Endothelial cell of umbilical vein (primary cell): ENCODE measurements at regions not wholly inside any gene's neighbourhood (a gene's known extent, or its start where the extent isn't known, plus 50 kb on each side); places are given as distances from the start of the nearest gene placed in this dataset.

Source experiments
- BruUV-seq: library from RNA; stranded (reverse); fragments of 400-500 nt; replicated peaks from 2 replicates; lab custom pipeline; 2021; lab: Mats Ljungman, UMichigan
- CTCF ChIA-PET: fragments of 300-600, 350-600 bp; sonication (Branson Sonifier 250); formaldehyde crosslinking; loops from one replicate; lab custom pipeline; 2021; ENCODE audit warnings: antibody characterized with exemption, inconsistent platforms; lab: Charles Lee
- POLR2A ChIA-PET: fragments of 300-600, 350-600 bp; sonication (Branson Sonifier 250); formaldehyde crosslinking; loops from one replicate; lab custom pipeline; 2021; ENCODE audit warnings: antibody characterized with exemption, inconsistent platforms; lab: Charles Lee
- DNase-seq: peaks from one replicate; pipeline ENCODE4 v3.0.0-alpha.2; 2011; ENCODE audit warnings: low read depth, low spot score
- FAIRE-seq: peaks from 2 replicates; lab custom pipeline; 2011; peaks lifted over from hg19 to GRCh38; lab: Jason Lieb, UNC
- H2AFZ ChIP-seq: 2 replicates; pipeline ENCODE4 v1.6.0; 2012; ENCODE audit warnings: low read depth, low read length, control low read depth, inconsistent platforms
- H3K27ac ChIP-seq: 2 replicates; pipeline ENCODE4 v1.5.1; 2011; ENCODE audit warnings: low read depth, mild to moderate bottlenecking, control low read depth, low read length, moderate library complexity; ENCODE audit not compliant: insufficient read depth
- H3K27me3 ChIP-seq, 2 experiments: 2 replicates each; pipeline versions ENCODE4 v1.6.0 to v1.6.1; 2011; ENCODE audit warnings: low read length in 2 of 2, mixed read lengths in 1 of 2; ENCODE audit not compliant: control insufficient read depth in 2 of 2, insufficient read depth in 2 of 2
- H3K36me3 ChIP-seq, 2 experiments: 2 replicates in 1 of 2; 3 replicates in 1 of 2; pipeline ENCODE4 v1.5.1; 2011; ENCODE audit warnings: low read length in 2 of 2, mild to moderate bottlenecking in 1 of 2, moderate library complexity in 1 of 2; ENCODE audit not compliant: control insufficient read depth in 2 of 2, insufficient read depth in 2 of 2; ENCODE audit errors: extremely low read depth in 1 of 2
- H3K4me1 ChIP-seq: 3 replicates; pipeline ENCODE4 v1.5.1; 2011; ENCODE audit warnings: mild to moderate bottlenecking, low read length; ENCODE audit not compliant: control insufficient read depth, insufficient read depth; ENCODE audit errors: extremely low read depth
- H3K4me2 ChIP-seq: 2 replicates; pipeline ENCODE4 v1.6.1; 2011; ENCODE audit warnings: low read length, control low read depth, mixed read lengths; ENCODE audit not compliant: insufficient read depth
- H3K4me3 ChIP-seq, 3 experiments: fragments of 200-600 bp in 1 of 3; sonication (generic), shearing (Covaris generic) in 1 of 3; replicated peaks in 1 of 3; 2 replicates each; pipeline ENCODE4 v1.5.1; 2011 to 2016; ENCODE audit warnings: control low read depth in 3 of 3, low read length in 3 of 3, mild to moderate bottlenecking in 2 of 3, inconsistent platforms in 1 of 3, low read depth in 1 of 3, moderate library complexity in 1 of 3; ENCODE audit not compliant: insufficient read depth in 1 of 3
- H3K79me2 ChIP-seq: 2 replicates; pipeline ENCODE4 v1.6.0; 2012; ENCODE audit warnings: low read length, inconsistent platforms; ENCODE audit not compliant: control insufficient read depth, insufficient read depth
- H3K9ac ChIP-seq: replicated peaks from 2 replicates; pipeline ENCODE3; 2011; ENCODE audit warnings: low read length, control low read depth; ENCODE audit not compliant: insufficient read depth; ENCODE audit errors: extremely low read depth
- H3K9me1 ChIP-seq: replicated peaks from 3 replicates; pipeline ENCODE4 v1.6.0; 2011; ENCODE audit warnings: mild to moderate bottlenecking, low read length; ENCODE audit not compliant: control insufficient read depth, insufficient read depth; ENCODE audit errors: extremely low read depth
- H3K9me3 ChIP-seq: replicated peaks from 2 replicates; pipeline ENCODE4 v1.5.1; 2012; ENCODE audit warnings: low read length, inconsistent platforms; ENCODE audit not compliant: control insufficient read depth, insufficient read depth
- H4K20me1 ChIP-seq: replicated peaks from 2 replicates; pipeline ENCODE3; 2011; ENCODE audit warnings: mild to moderate bottlenecking, low read length; ENCODE audit not compliant: control insufficient read depth, insufficient read depth; ENCODE audit errors: extremely low read depth
- EZH2 ChIP-seq: IDR thresholded peaks from 2 replicates; pipeline ENCODE4 v1.6.1; 2012; ENCODE audit warnings: borderline replicate concordance, low read depth, mild to moderate bottlenecking, moderate library complexity, low read length, inconsistent platforms; ENCODE audit not compliant: severe bottlenecking
- FOS ChIP-seq: IDR thresholded peaks from 2 replicates; pipeline ENCODE4 v1.6.1; 2011; ENCODE audit warnings: mild to moderate bottlenecking, low read length, moderate library complexity, borderline replicate concordance; ENCODE audit not compliant: insufficient read depth
- GATA2 ChIP-seq: IDR thresholded peaks from 2 replicates; pipeline ENCODE4 v1.7.0; 2011; ENCODE audit warnings: low read depth, mild to moderate bottlenecking, moderate library complexity, mixed read lengths, low read length; ENCODE audit not compliant: insufficient read length, insufficient read depth
- JUN ChIP-seq: IDR thresholded peaks from 2 replicates; pipeline ENCODE4 v1.6.1; 2011; ENCODE audit warnings: borderline replicate concordance, low read depth; ENCODE audit not compliant: insufficient read length, insufficient read depth
- MYC ChIP-seq: IDR thresholded peaks from one replicate; pipeline ENCODE4 v1.6.1; 2011; ENCODE audit warnings: mild to moderate bottlenecking, low read depth, low read length
- POLR2AphosphoS5 ChIP-seq: IDR thresholded peaks from 2 replicates; pipeline ENCODE4 v1.6.1; 2012; ENCODE audit warnings: low read depth, mild to moderate bottlenecking, control low read depth, low read length, moderate library complexity; ENCODE audit not compliant: insufficient read depth
- dilution Hi-C: fragments of 300-500 bp; cut with MboI; formaldehyde crosslinking; loops from one replicate; pipeline ENCODE4 v1.15.0; 2019; ENCODE audit warnings: low sequenced_read_pairs; ENCODE audit not compliant: extremely low pct_ligation_motif_present
- intact Hi-C: fragments of 100-400 bp; cut with micrococcal nuclease; formaldehyde crosslinking; loops from one replicate; pipeline ENCODE4 v1.10.0; 2022
- TF ChIP-seq, protein P1 (sequence below), 2 donors: IDR thresholded peaks; 1 replicate in 1 of 2; 2 replicates in 1 of 2; pipeline ENCODE4 v1.5.1; 2011; ENCODE audit warnings: low read length in 2 of 2, mild to moderate bottlenecking in 2 of 2, moderate library complexity in 2 of 2, control low read depth in 1 of 2, inconsistent platforms in 1 of 2, low read depth in 1 of 2; ENCODE audit not compliant: insufficient read depth in 1 of 2; ENCODE audit errors: extremely low read depth in 1 of 2
- TF ChIP-seq, protein P2 (sequence below): IDR thresholded peaks from 2 replicates; pipeline ENCODE4 v1.6.1; 2011; ENCODE audit not compliant: insufficient read depth, insufficient read length

DNA sequence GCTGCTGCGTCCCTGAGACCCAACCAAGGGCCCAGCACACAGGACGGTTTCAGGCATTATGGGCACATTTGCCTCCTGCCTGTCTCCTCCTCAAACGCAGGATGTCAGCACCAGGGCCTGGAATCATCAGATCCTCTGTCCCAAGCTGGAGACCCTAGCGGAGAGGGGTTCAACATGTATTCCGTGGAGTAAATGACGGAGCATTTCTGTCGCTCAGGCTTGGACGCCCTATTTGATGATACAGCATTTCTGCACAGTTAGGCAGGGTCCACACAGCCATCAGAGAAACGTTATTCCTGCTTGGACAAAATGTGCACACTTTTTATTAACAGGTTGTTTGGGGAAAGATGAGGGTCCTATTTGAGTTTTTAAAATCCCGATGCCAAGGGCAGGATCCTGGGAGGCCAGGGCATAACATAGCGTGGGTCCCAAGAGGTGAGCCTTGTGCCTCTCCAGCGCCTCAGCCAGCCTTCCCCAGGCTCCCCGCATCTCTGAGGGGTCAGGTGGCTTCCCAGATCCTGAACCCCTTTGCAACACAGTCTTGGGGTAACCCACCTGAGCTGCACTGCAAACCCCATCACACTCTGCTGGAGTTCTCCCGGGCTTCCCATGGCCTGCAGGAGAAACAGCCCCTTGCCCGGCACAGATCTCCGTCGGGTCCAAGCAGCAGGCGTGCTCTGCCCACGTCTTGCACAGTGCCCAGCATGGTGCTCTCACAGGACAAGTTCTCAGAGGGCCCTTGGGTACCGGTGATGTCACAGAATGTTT lies 319.7 kb upstream of the MYT1L start:
- dilution Hi-C loops, result no loop called here
- DNase-seq (no peak), FAIRE-seq (no peak)
- Histone ChIP-seq H3K9me3 (peaks cover 4% of the 10 kb centered on the region), H3K4me3 (no peak overlapping the region), H2AFZ (no peak overlapping the region), H3K4me2 (no peak overlapping the region), H4K20me1 (no peaks in the 10 kb centered on the region), H3K9ac (no peak overlapping the region), H3K27me3 (no peaks in the 10 kb centered on the region), H3K79me2 (no peaks in the 10 kb centered on the region), H3K27ac (no peak overlapping the region), H3K4me1 (no peaks in the 10 kb centered on the region), H3K9me1 (no peaks in the 10 kb centered on the region), H3K36me3 (no peaks in the 10 kb centered on the region)
- TF ChIP-seq JUN (no peak), FOS (no peak), EZH2 (no peak), POLR2AphosphoS5 (no peak), GATA2 (no peak), MYC (no peak)
- TF ChIP-seq, protein P1, sequence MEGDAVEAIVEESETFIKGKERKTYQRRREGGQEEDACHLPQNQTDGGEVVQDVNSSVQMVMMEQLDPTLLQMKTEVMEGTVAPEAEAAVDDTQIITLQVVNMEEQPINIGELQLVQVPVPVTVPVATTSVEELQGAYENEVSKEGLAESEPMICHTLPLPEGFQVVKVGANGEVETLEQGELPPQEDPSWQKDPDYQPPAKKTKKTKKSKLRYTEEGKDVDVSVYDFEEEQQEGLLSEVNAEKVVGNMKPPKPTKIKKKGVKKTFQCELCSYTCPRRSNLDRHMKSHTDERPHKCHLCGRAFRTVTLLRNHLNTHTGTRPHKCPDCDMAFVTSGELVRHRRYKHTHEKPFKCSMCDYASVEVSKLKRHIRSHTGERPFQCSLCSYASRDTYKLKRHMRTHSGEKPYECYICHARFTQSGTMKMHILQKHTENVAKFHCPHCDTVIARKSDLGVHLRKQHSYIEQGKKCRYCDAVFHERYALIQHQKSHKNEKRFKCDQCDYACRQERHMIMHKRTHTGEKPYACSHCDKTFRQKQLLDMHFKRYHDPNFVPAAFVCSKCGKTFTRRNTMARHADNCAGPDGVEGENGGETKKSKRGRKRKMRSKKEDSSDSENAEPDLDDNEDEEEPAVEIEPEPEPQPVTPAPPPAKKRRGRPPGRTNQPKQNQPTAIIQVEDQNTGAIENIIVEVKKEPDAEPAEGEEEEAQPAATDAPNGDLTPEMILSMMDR (IDR thresholded peaks at IDR 0.05; ENCODE audit: extremely low read depth in 1 of 2, insufficient read depth in 1 of 2, low read depth in 1 of 2, low read length in 2 of 2), result no peak
- TF ChIP-seq, protein P2, sequence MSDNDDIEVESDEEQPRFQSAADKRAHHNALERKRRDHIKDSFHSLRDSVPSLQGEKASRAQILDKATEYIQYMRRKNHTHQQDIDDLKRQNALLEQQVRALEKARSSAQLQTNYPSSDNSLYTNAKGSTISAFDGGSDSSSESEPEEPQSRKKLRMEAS, result no peak
- POLR2A ChIA-PET, result no interaction called here
- no TSS peak for BruUV-seq
- intact Hi-C loops, result no loop called here
- CTCF ChIA-PET, result no interaction called here
